ENCODE measurements at regions not wholly inside any gene's neighbourhood (a gene's known extent, or its start where the extent isn't known, plus 50 kb on each side); places are given as distances from the start of the nearest gene placed in this dataset.

- CTCF ChIA-PET, result interaction anchor here (3.1 kb wide), 1 partner anchor 43 kb away, joined by 7 read pairs; no protein-coding TSS in a partner anchor
- H3K4me3 ChIP-seq (ENCODE audit: low read depth in 2 of 2, low read length in 1 of 2), result no peak overlapping the region
- POLR2A ChIA-PET, result no interaction called here
- H3K9me3 ChIP-seq, result no peaks in the 10 kb centered on the region
- no peaks in the 10 kb centered on the region for H3K27me3 ChIP-seq (ENCODE audit: insufficient read depth)
- 41% methylated on average over 3 of the region's 3 CpGs for WGBS (ENCODE audit: low lambda C conversion rate)
- no peaks in the 10 kb centered on the region for H3F3A ChIP-seq (replicated peaks; ENCODE audit: insufficient read depth)
- H3K9me2 ChIP-seq, result no peaks in the 10 kb centered on the region
- no peak overlapping the region for H3K27ac ChIP-seq (ENCODE audit: low read depth in 2 of 2, low read length in 1 of 2)
- H3K9ac ChIP-seq, result no peak overlapping the region
- no peak for TF ChIP-seq TEAD4 (IDR thresholded peaks at IDR 0.05; ENCODE audit: borderline replicate concordance, insufficient read depth)
- no peak for TF ChIP-seq EP300 (IDR thresholded peaks at IDR 0.05; ENCODE audit: borderline replicate concordance in 1 of 2, low read depth in 1 of 2, low read length in 1 of 2)
- no peak for TF ChIP-seq SIN3A (IDR thresholded peaks at IDR 0.05; ENCODE audit: borderline replicate concordance, low read depth, low read length)
- no peak for TF ChIP-seq FOSL2 (IDR thresholded peaks at IDR 0.05; ENCODE audit: borderline replicate concordance, low read depth)
- no peak for TF ChIP-seq MXI1 (IDR thresholded peaks at IDR 0.05; ENCODE audit: low read depth, low read length)
- no peak for TF ChIP-seq SMC3 (IDR thresholded peaks at IDR 0.05; ENCODE audit: low read depth, low read length)
- TF ChIP-seq RXRA (IDR thresholded peaks at IDR 0.05; ENCODE audit: borderline replicate concordance, low read depth), result no peak
- TF ChIP-seq USF2 (IDR thresholded peaks at IDR 0.05; ENCODE audit: borderline replicate concordance, low read depth, low read length), result no peak
- TF ChIP-seq USF1 (IDR thresholded peaks at IDR 0.05; ENCODE audit: borderline replicate concordance, low read depth), result no peak
- TF ChIP-seq FOXM1 (IDR thresholded peaks at IDR 0.05; ENCODE audit: low read depth), result no peak
- TF ChIP-seq REST (IDR thresholded peaks at IDR 0.05; ENCODE audit: low read depth, low read length), result no peak
- no peak for TF ChIP-seq ELF1 (IDR thresholded peaks at IDR 0.05)
- TF ChIP-seq MAX (IDR thresholded peaks at IDR 0.05; ENCODE audit: low read depth), result no peak
- no peak for TF ChIP-seq IRF3 (IDR thresholded peaks at IDR 0.05; ENCODE audit: low read depth, low read length)
- no peak for TF ChIP-seq CTCF (IDR thresholded peaks at IDR 0.05)
- no peak for TF ChIP-seq RFX5 (IDR thresholded peaks at IDR 0.05; ENCODE audit: low read length)
- TF ChIP-seq EZH2phosphoT487 (IDR thresholded peaks at IDR 0.05; ENCODE audit: borderline replicate concordance, low read depth), result no peak
- H3K4me2 ChIP-seq, result no peak overlapping the region
- H3K79me2 ChIP-seq (ENCODE audit: insufficient read depth), result no peaks in the 10 kb centered on the region
- H3K36me3 ChIP-seq (replicated peaks in 1 of 2; ENCODE audit: control insufficient read depth in 1 of 2, insufficient read depth in 2 of 2, low read length in 1 of 2), result no peaks in the 10 kb centered on the region
- no peak for DNase-seq
- no peak overlapping the region for H2AFZ ChIP-seq (ENCODE audit: low read depth)
- peaks cover 0 to 2% of the 10 kb centered on the region in 2 experiments; a peak in 1 of 4 replicates for H3K4me1 ChIP-seq (ENCODE audit: control insufficient read depth in 1 of 2, insufficient read depth in 2 of 2, low read depth in 1 of 2, low read length in 1 of 2)
- no peaks in the 10 kb centered on the region for H4K20me1 ChIP-seq (ENCODE audit: insufficient read depth)
Observed at GRCh38 chr10:58109731-58110130, 158.0 kb downstream of the IPMK start.
